SK-N-SH (cell line): ENCODE measurements at regions not wholly inside any gene's neighbourhood (a gene's known extent, or its start where the extent isn't known, plus 50 kb on each side); places are given as distances from the start of the nearest gene placed in this dataset.

ENCODE experiments used
- CTCF ChIA-PET: fragments of 300-600, 350-600 bp; formaldehyde crosslinking; extraction: SDS; loops from one replicate; lab custom pipeline; 2021; lab: Yijun Ruan, JAX
- POLR2A ChIA-PET: fragments of 350-600 bp; sonication (Branson Sonifier 250); formaldehyde crosslinking; extraction: SDS; loops from one replicate; lab custom pipeline; 2020; ENCODE audit warnings: antibody characterized with exemption, inconsistent platforms; lab: Yijun Ruan, JAX
- DNase-seq: peaks from one replicate; pipeline ENCODE4 v3.0.0; 2012
- H2AFZ ChIP-seq: fragments of 200-600 bp; sonication (generic); 2 replicates; pipeline ENCODE4 v1.8.1; 2016; ENCODE audit warnings: antibody characterized with exemption, mild to moderate bottlenecking, low read depth
- H3F3A ChIP-seq: fragments of 200-600 bp; sonication (generic); replicated peaks from 2 replicates; pipeline ENCODE3; 2016; ENCODE audit warnings: antibody characterized with exemption, mild to moderate bottlenecking; ENCODE audit not compliant: insufficient read depth
- H3K27ac ChIP-seq, 2 experiments: fragments of 200-500 bp in 1 of 2; fragments of 200-600 bp in 1 of 2; sonication (Bioruptor generic) in 1 of 2; sonication (generic), shearing (Covaris generic) in 1 of 2; 2 replicates each; pipeline versions ENCODE4 v1.5.1 to v1.6.1; 2014 to 2016; ENCODE audit warnings: low read depth in 2 of 2, inconsistent platforms in 1 of 2, low read length in 1 of 2, mild to moderate bottlenecking in 1 of 2, mixed read lengths in 1 of 2
- H3K27me3 ChIP-seq: fragments of 200-600 bp; sonication (generic), shearing (Covaris generic); 2 replicates; pipeline ENCODE4 v1.6.1; 2016; ENCODE audit warnings: mixed run types; ENCODE audit not compliant: insufficient read depth
- H3K36me3 ChIP-seq, 2 experiments: fragments of 200-500 bp in 1 of 2; fragments of 200-600 bp in 1 of 2; sonication (Bioruptor generic) in 1 of 2; sonication (generic) in 1 of 2; replicated peaks in 1 of 2; 2 replicates each; pipeline versions ENCODE3 to v1.5.1; 2014 to 2016; ENCODE audit warnings: low read length in 1 of 2, mild to moderate bottlenecking in 1 of 2; ENCODE audit not compliant: insufficient read depth in 2 of 2, control insufficient read depth in 1 of 2
- H3K4me1 ChIP-seq, 2 experiments: fragments of 200-500 bp in 1 of 2; fragments of 200-600 bp in 1 of 2; sonication (Bioruptor generic) in 1 of 2; sonication (generic), shearing (Covaris generic) in 1 of 2; 2 replicates each; pipeline versions ENCODE4 v1.5.1 to v1.6.1; 2014 to 2016; ENCODE audit warnings: low read depth in 1 of 2, low read length in 1 of 2, mixed run types in 1 of 2; ENCODE audit not compliant: insufficient read depth in 2 of 2, control insufficient read depth in 1 of 2
- H3K4me2 ChIP-seq: fragments of 200-600 bp; sonication (generic), shearing (Covaris generic); 2 replicates; pipeline ENCODE4 v1.6.1; 2017; ENCODE audit warnings: mixed run types
- H3K4me3 ChIP-seq, 2 experiments: fragments of 200-500 bp in 1 of 2; fragments of 200-600 bp in 1 of 2; sonication (Bioruptor generic) in 1 of 2; sonication (generic), shearing (Covaris generic) in 1 of 2; 2 replicates each; pipeline versions ENCODE4 v1.5.1 to v1.8.1; 2014 to 2016; ENCODE audit warnings: low read depth in 2 of 2, inconsistent platforms in 1 of 2, low read length in 1 of 2, mild to moderate bottlenecking in 1 of 2, mixed read lengths in 1 of 2, moderate library complexity in 1 of 2
- H3K79me2 ChIP-seq: fragments of 200-600 bp; sonication (generic); 2 replicates; pipeline ENCODE4 v1.8.1; 2017; ENCODE audit warnings: mild to moderate bottlenecking; ENCODE audit not compliant: insufficient read depth
- H3K9ac ChIP-seq: fragments of 200-600 bp; sonication (generic); 2 replicates; pipeline ENCODE4 v1.6.1; 2017; ENCODE audit warnings: mixed run types
- H3K9me2 ChIP-seq: fragments of 200-600 bp; sonication (generic); 2 replicates; pipeline ENCODE4 v1.6.1; 2017; ENCODE audit warnings: mixed run types
- H3K9me3 ChIP-seq: fragments of 200-600 bp; sonication (generic); 2 replicates; pipeline ENCODE4 v1.6.1; 2017; ENCODE audit warnings: mixed run types, mild to moderate bottlenecking, moderate library complexity
- H4K20me1 ChIP-seq: fragments of 200-600 bp; sonication (generic); 2 replicates; pipeline ENCODE4 v1.6.1; 2017; ENCODE audit warnings: mild to moderate bottlenecking, mixed run types; ENCODE audit not compliant: insufficient read depth
- ELF1 ChIP-seq: IDR thresholded peaks from 2 replicates; pipeline ENCODE4 v1.4.0; 2012
- EP300 ChIP-seq, 2 experiments: IDR thresholded peaks; 2 replicates each; pipeline versions ENCODE4 v1.4.0 to v1.6.1; 2012; ENCODE audit warnings: borderline replicate concordance in 1 of 2, low read depth in 1 of 2, low read length in 1 of 2
- FOXJ3 ChIP-seq: sonication (generic); formaldehyde crosslinking; IDR thresholded peaks from 2 replicates; pipeline ENCODE4 v1.5.1; 2020; ENCODE audit warnings: mild to moderate bottlenecking, missing genetic modification reagents
- GATA2 ChIP-seq: sonication (generic); formaldehyde crosslinking; IDR thresholded peaks from 2 replicates; pipeline ENCODE4 v1.5.0; 2020; ENCODE audit warnings: mild to moderate bottlenecking, missing genetic modification reagents
- JUND ChIP-seq: IDR thresholded peaks from 2 replicates; pipeline ENCODE4 v1.4.0; 2012
- NRF1 ChIP-seq: IDR thresholded peaks from 2 replicates; pipeline ENCODE4 v1.6.1; 2012; ENCODE audit warnings: low read depth, mild to moderate bottlenecking, low read length
- RFX5 ChIP-seq: IDR thresholded peaks from 2 replicates; pipeline ENCODE4 v1.6.1; 2012; ENCODE audit warnings: mild to moderate bottlenecking, improper control_type of control experiment, low read length
- SIN3A ChIP-seq: IDR thresholded peaks from 2 replicates; pipeline ENCODE4 v1.6.1; 2012; ENCODE audit warnings: low read depth, mild to moderate bottlenecking, low read length, moderate library complexity, borderline replicate concordance
- TCF12 ChIP-seq: IDR thresholded peaks from 2 replicates; pipeline ENCODE4 v1.4.0; 2012
- WGBS: methylation state at CpG from one replicate; pipeline ENCODE4 v1.1.6; 2017; ENCODE audit warnings: low lambda C conversion rate; 5-methylcytosine and 5-hydroxymethylcytosine counted together
- TF ChIP-seq, protein P1 (sequence below): fragments of 150-350 bp; IDR thresholded peaks from 2 replicates; pipeline ENCODE4 v1.6.1; 2017; ENCODE audit warnings: antibody characterized with exemption, low read length, low read depth, borderline replicate concordance
- TF ChIP-seq, protein P2 (sequence below): fragments of 200-600 bp; sonication (generic); IDR thresholded peaks from 2 replicates; pipeline ENCODE4 v1.6.1; 2017; ENCODE audit warnings: antibody characterized with exemption, mild to moderate bottlenecking, moderate library complexity
- TF ChIP-seq, protein P3 (sequence below): IDR thresholded peaks from 2 replicates; pipeline ENCODE4 v1.4.0; 2012; ENCODE audit warnings: low read depth, borderline replicate concordance
- TF ChIP-seq, protein P4 (sequence below): IDR thresholded peaks from 2 replicates; pipeline ENCODE4 v1.4.0; 2012; ENCODE audit warnings: low read depth
- TF ChIP-seq, protein P5 (sequence below): IDR thresholded peaks from 2 replicates; pipeline ENCODE4; 2012

DNA sequence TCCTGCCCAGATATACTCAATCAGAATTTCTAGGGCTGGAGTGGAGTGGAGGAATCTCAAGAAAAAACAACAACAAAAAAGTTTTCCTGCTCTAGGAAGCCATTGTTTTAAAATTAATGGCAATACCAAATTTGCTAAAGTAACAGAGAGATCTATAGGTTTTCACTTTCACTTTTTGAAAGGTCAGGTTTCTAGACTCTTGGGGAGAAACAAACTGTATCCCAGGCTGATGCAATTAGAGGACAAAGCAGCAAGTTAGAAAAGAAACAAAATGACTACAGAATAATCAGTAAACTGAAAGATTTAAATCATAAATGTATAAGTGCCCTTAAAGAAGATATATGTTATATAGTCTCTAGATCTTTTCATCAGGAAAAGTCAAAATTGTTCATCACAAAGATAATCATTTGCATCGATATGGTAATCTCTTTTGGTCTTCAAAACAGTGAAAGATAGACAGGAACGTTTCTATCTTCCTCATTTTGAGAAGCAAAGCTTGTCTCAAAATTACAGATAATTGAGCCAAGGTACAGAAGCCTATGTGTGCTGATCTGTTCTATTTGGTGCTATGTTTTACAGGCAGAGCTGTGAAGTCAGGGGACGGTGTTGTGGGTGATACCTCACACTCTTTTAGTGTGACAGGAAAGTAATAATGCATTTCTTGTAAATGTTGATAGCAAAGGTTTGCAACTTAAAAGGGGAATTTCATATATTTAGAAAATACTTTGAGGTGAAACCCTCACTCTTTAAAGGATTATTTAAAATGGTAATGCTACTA, 1746.6 kb upstream of the C9orf72 start:
- no peak for DNase-seq

DNA sequence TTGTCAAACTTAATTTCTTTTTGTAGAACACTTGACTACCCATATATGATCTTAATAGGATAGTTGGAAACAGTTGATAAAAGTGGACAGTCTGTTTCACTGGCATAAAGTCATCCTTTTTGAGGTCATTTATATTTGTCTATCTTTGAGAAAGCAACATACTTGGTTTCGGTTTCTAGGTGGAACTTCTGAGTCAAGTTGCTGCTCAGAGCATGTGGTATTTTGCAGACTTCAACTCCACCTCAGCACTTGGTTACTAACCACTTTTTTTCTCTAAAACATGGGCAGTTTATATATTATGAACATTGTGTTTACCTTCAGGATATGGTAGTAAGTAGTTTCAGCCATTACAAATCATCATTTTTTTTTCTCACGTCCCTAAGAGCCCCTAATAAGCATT, 1749.0 kb upstream of the C9orf72 start:
- POLR2A ChIA-PET, result no interaction called here
- no peaks in the 10 kb centered on the region for H3K36me3 ChIP-seq
- H3K4me2 ChIP-seq, result no peak overlapping the region
- no peaks in the 10 kb centered on the region for H3K79me2 ChIP-seq
- H3K9me3 ChIP-seq, result no peaks in the 10 kb centered on the region
- peaks cover 0 to 3% of the 10 kb centered on the region in 2 experiments; a peak in 1 of 4 replicates for H3K4me1 ChIP-seq
- no peaks in the 10 kb centered on the region for H3F3A ChIP-seq
- TF ChIP-seq EP300 (IDR thresholded peaks at IDR 0.05; ENCODE audit: borderline replicate concordance in 1 of 2, low read depth in 1 of 2, low read length in 1 of 2) (no peak), JUND (no peak), ELF1 (no peak), SIN3A (no peak), NRF1 (no peak)
- TF ChIP-seq, protein P1, sequence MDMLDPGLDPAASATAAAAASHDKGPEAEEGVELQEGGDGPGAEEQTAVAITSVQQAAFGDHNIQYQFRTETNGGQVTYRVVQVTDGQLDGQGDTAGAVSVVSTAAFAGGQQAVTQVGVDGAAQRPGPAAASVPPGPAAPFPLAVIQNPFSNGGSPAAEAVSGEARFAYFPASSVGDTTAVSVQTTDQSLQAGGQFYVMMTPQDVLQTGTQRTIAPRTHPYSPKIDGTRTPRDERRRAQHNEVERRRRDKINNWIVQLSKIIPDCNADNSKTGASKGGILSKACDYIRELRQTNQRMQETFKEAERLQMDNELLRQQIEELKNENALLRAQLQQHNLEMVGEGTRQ, result no peak
- TF ChIP-seq, protein P2, sequence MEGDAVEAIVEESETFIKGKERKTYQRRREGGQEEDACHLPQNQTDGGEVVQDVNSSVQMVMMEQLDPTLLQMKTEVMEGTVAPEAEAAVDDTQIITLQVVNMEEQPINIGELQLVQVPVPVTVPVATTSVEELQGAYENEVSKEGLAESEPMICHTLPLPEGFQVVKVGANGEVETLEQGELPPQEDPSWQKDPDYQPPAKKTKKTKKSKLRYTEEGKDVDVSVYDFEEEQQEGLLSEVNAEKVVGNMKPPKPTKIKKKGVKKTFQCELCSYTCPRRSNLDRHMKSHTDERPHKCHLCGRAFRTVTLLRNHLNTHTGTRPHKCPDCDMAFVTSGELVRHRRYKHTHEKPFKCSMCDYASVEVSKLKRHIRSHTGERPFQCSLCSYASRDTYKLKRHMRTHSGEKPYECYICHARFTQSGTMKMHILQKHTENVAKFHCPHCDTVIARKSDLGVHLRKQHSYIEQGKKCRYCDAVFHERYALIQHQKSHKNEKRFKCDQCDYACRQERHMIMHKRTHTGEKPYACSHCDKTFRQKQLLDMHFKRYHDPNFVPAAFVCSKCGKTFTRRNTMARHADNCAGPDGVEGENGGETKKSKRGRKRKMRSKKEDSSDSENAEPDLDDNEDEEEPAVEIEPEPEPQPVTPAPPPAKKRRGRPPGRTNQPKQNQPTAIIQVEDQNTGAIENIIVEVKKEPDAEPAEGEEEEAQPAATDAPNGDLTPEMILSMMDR, result no peak
- TF ChIP-seq, protein P3, sequence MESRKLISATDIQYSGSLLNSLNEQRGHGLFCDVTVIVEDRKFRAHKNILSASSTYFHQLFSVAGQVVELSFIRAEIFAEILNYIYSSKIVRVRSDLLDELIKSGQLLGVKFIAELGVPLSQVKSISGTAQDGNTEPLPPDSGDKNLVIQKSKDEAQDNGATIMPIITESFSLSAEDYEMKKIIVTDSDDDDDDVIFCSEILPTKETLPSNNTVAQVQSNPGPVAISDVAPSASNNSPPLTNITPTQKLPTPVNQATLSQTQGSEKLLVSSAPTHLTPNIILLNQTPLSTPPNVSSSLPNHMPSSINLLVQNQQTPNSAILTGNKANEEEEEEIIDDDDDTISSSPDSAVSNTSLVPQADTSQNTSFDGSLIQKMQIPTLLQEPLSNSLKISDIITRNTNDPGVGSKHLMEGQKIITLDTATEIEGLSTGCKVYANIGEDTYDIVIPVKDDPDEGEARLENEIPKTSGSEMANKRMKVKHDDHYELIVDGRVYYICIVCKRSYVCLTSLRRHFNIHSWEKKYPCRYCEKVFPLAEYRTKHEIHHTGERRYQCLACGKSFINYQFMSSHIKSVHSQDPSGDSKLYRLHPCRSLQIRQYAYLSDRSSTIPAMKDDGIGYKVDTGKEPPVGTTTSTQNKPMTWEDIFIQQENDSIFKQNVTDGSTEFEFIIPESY, result no peak
- DNase-seq, result no peak
- H3K9ac ChIP-seq, result no peak overlapping the region
- H3K27me3 ChIP-seq, result no peaks in the 10 kb centered on the region
- no peaks in the 10 kb centered on the region for H4K20me1 ChIP-seq
- 70% methylated on average over 2 of the region's 2 CpGs for WGBS
- CTCF ChIA-PET, result no interaction called here
- no peak overlapping the region for H3K27ac ChIP-seq
- H3K9me2 ChIP-seq, result no peaks in the 10 kb centered on the region
- no peak overlapping the region for H3K4me3 ChIP-seq
- H2AFZ ChIP-seq, result no peak overlapping the region

More for the DNA sequence above, 1746.6 kb upstream of the C9orf72 start:
- TF ChIP-seq, protein P3, result no peak
- no peak for TF ChIP-seq FOXJ3 (CRISPR knock-in tag)
- TF ChIP-seq TCF12, result no peak
- TF ChIP-seq GATA2 (CRISPR knock-in tag), result no peak
- TF ChIP-seq, protein P4, sequence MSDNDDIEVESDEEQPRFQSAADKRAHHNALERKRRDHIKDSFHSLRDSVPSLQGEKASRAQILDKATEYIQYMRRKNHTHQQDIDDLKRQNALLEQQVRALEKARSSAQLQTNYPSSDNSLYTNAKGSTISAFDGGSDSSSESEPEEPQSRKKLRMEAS, result no peak
- TF ChIP-seq, protein P5, sequence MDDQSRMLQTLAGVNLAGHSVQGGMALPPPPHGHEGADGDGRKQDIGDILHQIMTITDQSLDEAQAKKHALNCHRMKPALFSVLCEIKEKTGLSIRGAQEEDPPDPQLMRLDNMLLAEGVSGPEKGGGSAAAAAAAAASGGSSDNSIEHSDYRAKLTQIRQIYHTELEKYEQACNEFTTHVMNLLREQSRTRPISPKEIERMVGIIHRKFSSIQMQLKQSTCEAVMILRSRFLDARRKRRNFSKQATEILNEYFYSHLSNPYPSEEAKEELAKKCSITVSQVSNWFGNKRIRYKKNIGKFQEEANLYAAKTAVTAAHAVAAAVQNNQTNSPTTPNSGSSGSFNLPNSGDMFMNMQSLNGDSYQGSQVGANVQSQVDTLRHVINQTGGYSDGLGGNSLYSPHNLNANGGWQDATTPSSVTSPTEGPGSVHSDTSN, result no peak
- no peak for TF ChIP-seq RFX5
- TF ChIP-seq, all 33 proteins: peak for 0
- H3K9me2 ChIP-seq, result 0 out of 2 replicates have a peak, but pooled peaks cover 3% of the 10 kb centered on the region
- H3K9me3 ChIP-seq, result no peaks in the 10 kb centered on the region
- no peaks in the 10 kb centered on the region for H4K20me1 ChIP-seq
- H2AFZ ChIP-seq, result peak overlapping the region; percentile 74
- no peaks in the 10 kb centered on the region for H3K27me3 ChIP-seq
- 0 out of 2 replicates have a peak overlapping the region, but pooled peaks have one; percentile 26 for H3K4me2 ChIP-seq
- ChIA-PET CTCF (interaction anchor here (0.7 kb wide), 1 partner anchor 78 kb away, joined by 3 read pairs; no protein-coding TSS in a partner anchor), POLR2A (no interaction called here)
- H3K36me3 ChIP-seq, result no peaks in the 10 kb centered on the region
- no peak overlapping the region for H3K27ac ChIP-seq
- H3K4me1 ChIP-seq, result peaks cover 0 to under 1% of the 10 kb centered on the region in 2 experiments; a peak in 1 of 4 replicates
- H3K79me2 ChIP-seq, result no peaks in the 10 kb centered on the region
- H3K9ac ChIP-seq, result no peak overlapping the region
- no peak overlapping the region for H3K4me3 ChIP-seq
- WGBS, result 72% methylated on average over 3 of the region's 3 CpGs
- H3F3A ChIP-seq, result no peaks in the 10 kb centered on the region
